ENCODE measurements at regions not wholly inside any gene's neighbourhood (a gene's known extent, or its start where the extent isn't known, plus 50 kb on each side); places are given as distances from the start of the nearest gene placed in this dataset.
"Not testable (repeated sequence)": the region's sequence is repeated elsewhere in the genome, so short reads cannot be mapped to it uniquely, and the experiment has no call there.

- no peak for FAIRE-seq
Observed at GRCh38 chr7:32659853-32660252, 164.6 kb downstream of the AVL9 start.

GRCh38 chr7:32658467-32658869, 163.2 kb downstream of the AVL9 start:
- TF ChIP-seq POLR2AphosphoS5 (IDR thresholded peaks at IDR 0.05; ENCODE audit: low read depth, low read length): no peak
- no peak for TF ChIP-seq POLR2A (IDR thresholded peaks at IDR 0.05; ENCODE audit: low read depth, low read length)
- TF ChIP-seq TAF1 (IDR thresholded peaks at IDR 0.05; ENCODE audit: borderline replicate concordance, low read depth, low read length): no peak
- FAIRE-seq (no peak), DNase-seq (ENCODE audit: insufficient read length) (no peak)

More at GRCh38 chr7:32659853-32660252, 164.6 kb downstream of the AVL9 start:
- DNase-seq (ENCODE audit: insufficient read length): no peak
- no peak for TF ChIP-seq TAF1 (IDR thresholded peaks at IDR 0.05; ENCODE audit: borderline replicate concordance, low read depth, low read length)
- no peak for TF ChIP-seq POLR2A (IDR thresholded peaks at IDR 0.05; ENCODE audit: low read depth, low read length)
- TF ChIP-seq POLR2AphosphoS5 (IDR thresholded peaks at IDR 0.05; ENCODE audit: low read depth, low read length): no peak

GRCh38 chr7:32658034-32658433, 162.7 kb downstream of the AVL9 start:
- no peak for DNase-seq (ENCODE audit: insufficient read length)
- TF ChIP-seq POLR2A (IDR thresholded peaks at IDR 0.05; ENCODE audit: low read depth, low read length): no peak
- no peak for TF ChIP-seq TAF1 (IDR thresholded peaks at IDR 0.05; ENCODE audit: borderline replicate concordance, low read depth, low read length)
- no peak for TF ChIP-seq POLR2AphosphoS5 (IDR thresholded peaks at IDR 0.05; ENCODE audit: low read depth, low read length)
- FAIRE-seq: no peak

GRCh38 chr7:32654549-32654948, 159.3 kb downstream of the AVL9 start:
- FAIRE-seq: peak; percentile 56
- DNase-seq (ENCODE audit: insufficient read length): not testable (repeated sequence)

- DNase-seq (ENCODE audit: insufficient read length); FAIRE-seq: not testable (repeated sequence)
Observed at GRCh38 chr7:32650356-32650755, 155.1 kb downstream of the AVL9 start.

GRCh38 chr7:32648408-32649156, 153.3 kb downstream of the AVL9 start:
- FAIRE-seq: no peak
- TF ChIP-seq TAF1 (IDR thresholded peaks at IDR 0.05; ENCODE audit: borderline replicate concordance, low read depth, low read length) (no peak), POLR2AphosphoS5 (IDR thresholded peaks at IDR 0.05; ENCODE audit: low read depth, low read length) (no peak), POLR2A (IDR thresholded peaks at IDR 0.05; ENCODE audit: low read depth, low read length) (no peak)
- DNase-seq (ENCODE audit: insufficient read length): no peak

- not testable (repeated sequence) for DNase-seq (ENCODE audit: insufficient read length); FAIRE-seq
Observed at GRCh38 chr7:32645255-32645654, 150.0 kb downstream of the AVL9 start.

- TF ChIP-seq TAF1 (IDR thresholded peaks at IDR 0.05; ENCODE audit: borderline replicate concordance, low read depth, low read length): no peak
- TF ChIP-seq POLR2A (IDR thresholded peaks at IDR 0.05; ENCODE audit: low read depth, low read length): no peak
- no peak for TF ChIP-seq POLR2AphosphoS5 (IDR thresholded peaks at IDR 0.05; ENCODE audit: low read depth, low read length)
- FAIRE-seq (no peak), DNase-seq (ENCODE audit: insufficient read length) (no peak)
Observed at GRCh38 chr7:32643194-32643593, 147.9 kb downstream of the AVL9 start.

GRCh38 chr7:32639122-32639521, 143.8 kb downstream of the AVL9 start:
- TF ChIP-seq TAF1 (IDR thresholded peaks at IDR 0.05; ENCODE audit: borderline replicate concordance, low read depth, low read length) (no peak), POLR2A (IDR thresholded peaks at IDR 0.05; ENCODE audit: low read depth, low read length) (no peak), POLR2AphosphoS5 (IDR thresholded peaks at IDR 0.05; ENCODE audit: low read depth, low read length) (no peak)
- no peak for FAIRE-seq
- DNase-seq (ENCODE audit: insufficient read length): no peak

- not testable (repeated sequence) for FAIRE-seq; DNase-seq (ENCODE audit: insufficient read length)
Observed at GRCh38 chr7:32638479-32639121, 143.3 kb downstream of the AVL9 start.
